HG03571 (cell line): ENCODE measurements at regions not wholly inside any gene's neighbourhood (a gene's known extent, or its start where the extent isn't known, plus 50 kb on each side); places are given as distances from the start of the nearest gene placed in this dataset.

Experiments used
- ATAC-seq: cut with Tn5 transposase; IDR thresholded peaks from one replicate; pipeline ENCODE4 v1.9.1; 2021; ENCODE audit not compliant: unreplicated experiment

- no peak for ATAC-seq
These were observed 259.4 kb upstream of the DAB1 start for GRCh38 chr1:57683037-57683942.

GRCh38 chr1:57678138-57678537 is 254.3 kb upstream of the DAB1 start:
- no peak for ATAC-seq

GRCh38 chr1:57675776-57676175 is 251.9 kb upstream of the DAB1 start:
- no peak for ATAC-seq

GRCh38 chr1:57674801-57675200 is 250.9 kb upstream of the DAB1 start:
- ATAC-seq: no peak

GRCh38 chr1:57672346-57673140 is 248.7 kb upstream of the DAB1 start:
- ATAC-seq: no peak

GRCh38 chr1:57671750-57672149 is 247.9 kb upstream of the DAB1 start:
- ATAC-seq: no peak

- ATAC-seq: no peak
These were observed 235.9 kb upstream of the DAB1 start for GRCh38 chr1:57659804-57660203.

GRCh38 chr1:57655161-57655560 is 231.3 kb upstream of the DAB1 start:
- ATAC-seq: no peak

GRCh38 chr1:57644667-57645066 is 220.8 kb upstream of the DAB1 start:
- no peak for ATAC-seq

GRCh38 chr1:57638239-57638638 is 214.4 kb upstream of the DAB1 start:
- ATAC-seq: no peak

GRCh38 chr1:57637155-57637554 is 213.3 kb upstream of the DAB1 start:
- ATAC-seq: no peak

- no peak for ATAC-seq
These were observed 210.0 kb upstream of the DAB1 start for GRCh38 chr1:57633881-57634280.

- no peak for ATAC-seq
These were observed 209.2 kb upstream of the DAB1 start for GRCh38 chr1:57633056-57633455.

- ATAC-seq: no peak
These were observed 208.5 kb upstream of the DAB1 start for GRCh38 chr1:57632401-57632800.

- no peak for ATAC-seq
These were observed 203.8 kb upstream of the DAB1 start for GRCh38 chr1:57627612-57628011.

GRCh38 chr1:57623791-57624538 is 200.1 kb upstream of the DAB1 start:
- no peak for ATAC-seq

- ATAC-seq: no peak
These were observed 199.4 kb upstream of the DAB1 start for GRCh38 chr1:57623039-57623790.

- no peak for ATAC-seq
These were observed 197.9 kb upstream of the DAB1 start for GRCh38 chr1:57621776-57622175.

GRCh38 chr1:57620605-57621004 is 196.7 kb upstream of the DAB1 start:
- no peak for ATAC-seq

GRCh38 chr1:57616921-57617320 is 193.1 kb upstream of the DAB1 start:
- ATAC-seq: no peak

- ATAC-seq: no peak
These were observed 192.1 kb upstream of the DAB1 start for GRCh38 chr1:57615956-57616355.
